KMS-11 (cell line): ENCODE measurements at regions not wholly inside any gene's neighbourhood (a gene's known extent, or its start where the extent isn't known, plus 50 kb on each side); places are given as distances from the start of the nearest gene placed in this dataset.
A peak's percentile ranks its signal among the peaks of the same experiment; 100 is the strongest.

Experiments used
- H2AFZ ChIP-seq: fragments of 200-600 bp; sonication (generic); 2 replicates; pipeline ENCODE4 v1.6.1; 2016; ENCODE audit warnings: antibody characterized with exemption, mixed run types, low read depth
- H3K27ac ChIP-seq: fragments of 200-600 bp; sonication (generic); 2 replicates; pipeline ENCODE4 v1.6.1; 2016; ENCODE audit warnings: mild to moderate bottlenecking, mixed run types
- H3K27me3 ChIP-seq: fragments of 200-600 bp; sonication (generic); 2 replicates; pipeline ENCODE4 v1.6.1; 2017; ENCODE audit warnings: mild to moderate bottlenecking, low read depth, mixed run types, moderate library complexity; ENCODE audit not compliant: insufficient read depth
- H3K36me3 ChIP-seq: fragments of 200-600 bp; sonication (generic); 2 replicates; pipeline ENCODE4 v1.6.1; 2017; ENCODE audit warnings: mild to moderate bottlenecking, mixed run types; ENCODE audit not compliant: insufficient read depth
- H3K4me1 ChIP-seq: fragments of 200-600 bp; sonication (generic); 2 replicates; pipeline ENCODE4 v1.6.1; 2016; ENCODE audit warnings: mild to moderate bottlenecking, low read depth, mixed run types; ENCODE audit not compliant: poor library complexity, severe bottlenecking
- H3K4me2 ChIP-seq: fragments of 200-600 bp; sonication (generic); 2 replicates; pipeline ENCODE4 v1.7.0; 2016; ENCODE audit warnings: mild to moderate bottlenecking, mixed run types
- H3K4me3 ChIP-seq: fragments of 200-600 bp; sonication (generic); IDR thresholded peaks from 2 replicates; pipeline ENCODE4 v1.6.1; 2017; ENCODE audit warnings: low read depth, low read length, mixed read lengths; ENCODE audit not compliant: insufficient read depth
- H3K79me2 ChIP-seq: fragments of 200-600 bp; sonication (generic); 2 replicates; pipeline ENCODE4 v1.6.1; 2016; ENCODE audit warnings: low read depth, mixed run types; ENCODE audit not compliant: insufficient read depth
- H3K9ac ChIP-seq: fragments of 200-600 bp; sonication (generic); 2 replicates; pipeline ENCODE4 v1.6.1; 2016; ENCODE audit warnings: mild to moderate bottlenecking, mixed run types
- H4K20me1 ChIP-seq: fragments of 200-600 bp; sonication (generic); 2 replicates; pipeline ENCODE4 v1.6.1; 2016; ENCODE audit warnings: mild to moderate bottlenecking, mixed run types; ENCODE audit not compliant: insufficient read depth
- CTCF ChIP-seq: fragments of 200-600 bp; sonication (generic); conservative IDR thresholded peaks from 2 replicates; pipeline ENCODE4 v1.6.1; 2017; ENCODE audit warnings: low read depth, mild to moderate bottlenecking, antibody characterized with exemption, low read length, moderate library complexity, mixed read lengths

GRCh38 chr4:128700659-128701350 lies 108.7 kb upstream of the JADE1 start:
- no peaks in the 10 kb centered on the region for H3K79me2 ChIP-seq
- H3K4me2 ChIP-seq, result 0 out of 2 replicates have a peak overlapping the region, but pooled peaks have one; percentile 29
- TF ChIP-seq CTCF, result no peak
- no peak overlapping the region for H3K9ac ChIP-seq
- peaks cover 7% of the 10 kb centered on the region for H3K4me1 ChIP-seq
- no peak overlapping the region for H2AFZ ChIP-seq
- no peak overlapping the region for H3K27ac ChIP-seq
- H3K4me3 ChIP-seq, result no peak overlapping the region
- no peaks in the 10 kb centered on the region for H3K27me3 ChIP-seq
- H3K36me3 ChIP-seq, result no peaks in the 10 kb centered on the region
- H4K20me1 ChIP-seq, result no peaks in the 10 kb centered on the region

- Histone ChIP-seq H3K27me3 (no peaks in the 10 kb centered on the region), H3K9ac (no peak overlapping the region), H4K20me1 (no peaks in the 10 kb centered on the region), H3K79me2 (no peaks in the 10 kb centered on the region), H3K27ac (no peak overlapping the region), H3K4me2 (no peak overlapping the region), H3K4me3 (no peak overlapping the region), H3K4me1 (peaks cover 7% of the 10 kb centered on the region), H3K36me3 (no peaks in the 10 kb centered on the region), H2AFZ (no peak overlapping the region)
- TF ChIP-seq CTCF, result no peak
These were observed 111.1 kb upstream of the JADE1 start for GRCh38 chr4:128698386-128698785.

- Histone ChIP-seq H3K4me3 (no peak overlapping the region), H3K27ac (no peak overlapping the region), H3K79me2 (no peaks in the 10 kb centered on the region), H3K4me1 (peaks cover 7% of the 10 kb centered on the region), H3K9ac (no peak overlapping the region), H2AFZ (no peak overlapping the region), H4K20me1 (no peaks in the 10 kb centered on the region), H3K36me3 (no peaks in the 10 kb centered on the region), H3K4me2 (no peak overlapping the region), H3K27me3 (no peaks in the 10 kb centered on the region)
- no peak for TF ChIP-seq CTCF
These were observed 112.2 kb upstream of the JADE1 start for GRCh38 chr4:128697323-128697722.

GRCh38 chr4:128690011-128690410 lies 119.5 kb upstream of the JADE1 start:
- no peak overlapping the region for H2AFZ ChIP-seq
- H3K4me1 ChIP-seq, result no peaks in the 10 kb centered on the region
- no peaks in the 10 kb centered on the region for H3K27me3 ChIP-seq
- TF ChIP-seq CTCF, result no peak
- H4K20me1 ChIP-seq, result no peaks in the 10 kb centered on the region
- H3K36me3 ChIP-seq, result no peaks in the 10 kb centered on the region
- H3K4me2 ChIP-seq, result no peak overlapping the region
- H3K4me3 ChIP-seq, result no peak overlapping the region
- no peak overlapping the region for H3K9ac ChIP-seq
- H3K79me2 ChIP-seq, result no peaks in the 10 kb centered on the region
- H3K27ac ChIP-seq, result no peak overlapping the region
